ENCODE measurements at regions not wholly inside any gene's neighbourhood (a gene's known extent, or its start where the extent isn't known, plus 50 kb on each side); places are given as distances from the start of the nearest gene placed in this dataset.
"Not testable (repeated sequence)": the region's sequence is repeated elsewhere in the genome, so short reads cannot be mapped to it uniquely, and the experiment has no call there.

DNA sequence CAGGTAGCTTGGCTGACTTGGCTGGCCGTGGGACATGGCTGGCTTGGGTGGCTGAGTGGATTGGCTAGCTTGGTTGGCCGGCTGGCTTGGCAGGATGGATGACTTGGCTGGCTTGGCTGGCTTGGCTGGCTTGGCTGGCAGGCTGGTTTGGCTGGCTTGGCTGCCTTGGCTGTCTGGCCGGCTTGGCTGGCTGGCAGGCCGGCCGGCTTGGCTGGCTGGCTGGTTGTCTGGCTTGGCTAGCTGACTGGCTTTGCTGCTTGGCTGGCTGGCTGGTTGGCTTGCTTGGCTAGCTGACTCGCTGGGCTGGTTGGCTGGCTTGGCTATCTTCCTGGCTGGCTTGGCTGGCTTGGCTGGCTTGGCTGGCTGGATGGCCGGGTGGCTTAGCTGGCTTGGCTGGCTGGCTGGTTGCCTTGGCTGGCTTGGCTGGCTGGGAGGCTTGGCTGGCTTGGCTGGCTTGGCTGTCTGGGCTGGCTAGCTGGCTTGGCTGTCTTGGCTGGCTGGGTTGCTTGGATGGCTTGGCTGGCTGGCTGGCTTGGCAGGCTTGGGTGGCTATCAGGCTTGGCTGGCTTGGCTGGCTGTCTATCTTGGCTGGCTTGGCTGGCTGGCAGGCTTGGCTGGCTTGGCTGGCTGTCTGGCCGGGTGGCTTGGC is 129.7 kb upstream of the FAM72C start (continued):
- 0 out of 2 replicates have a peak, but pooled peaks have one; percentile 17 for TF ChIP-seq ZNF621 (tag by site-specific recombination; IDR thresholded peaks at IDR 0.05)

DNA sequence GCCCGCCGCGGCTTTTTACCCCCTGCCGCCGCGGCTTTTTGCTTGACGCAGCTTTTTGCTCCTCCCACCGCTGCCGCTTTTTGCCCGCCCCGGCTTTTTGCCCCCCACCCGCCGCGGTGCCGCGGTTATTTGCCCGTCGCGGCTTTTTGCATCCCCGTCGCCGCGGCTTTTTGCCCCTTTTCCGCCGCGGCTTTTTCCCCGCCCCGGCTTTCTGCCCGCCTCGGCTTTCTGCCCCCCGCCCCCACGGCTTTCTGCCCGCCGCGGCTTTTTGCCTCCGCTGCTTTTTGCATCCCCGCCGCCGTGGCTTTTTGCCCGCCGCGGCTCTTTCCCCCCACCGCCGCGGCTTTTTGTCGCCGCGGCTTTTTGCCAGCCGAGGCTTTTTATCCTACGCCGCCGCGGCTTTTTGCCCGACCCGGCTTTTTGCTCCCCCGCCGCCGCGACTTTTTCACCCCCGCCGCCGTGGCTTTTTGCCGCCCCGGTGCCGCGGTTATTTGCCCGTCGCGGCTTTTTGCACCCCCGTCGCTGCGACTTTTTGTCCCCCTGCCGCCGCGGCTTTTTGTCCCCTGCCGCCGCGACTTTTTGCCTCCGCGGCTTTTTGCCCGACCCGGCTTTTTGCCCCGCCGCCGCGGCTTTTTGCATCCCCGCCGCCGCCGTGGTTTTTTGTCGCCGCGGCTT is 105.5 kb upstream of the FAM72C start:
- peak overlapping the region; percentile 30 for H3K4me3 ChIP-seq (ENCODE audit: low read depth, low read length)
- H3K27ac ChIP-seq (ENCODE audit: extremely low read depth, low read depth, low read length); CTCF ChIA-PET: not testable (repeated sequence)

DNA sequence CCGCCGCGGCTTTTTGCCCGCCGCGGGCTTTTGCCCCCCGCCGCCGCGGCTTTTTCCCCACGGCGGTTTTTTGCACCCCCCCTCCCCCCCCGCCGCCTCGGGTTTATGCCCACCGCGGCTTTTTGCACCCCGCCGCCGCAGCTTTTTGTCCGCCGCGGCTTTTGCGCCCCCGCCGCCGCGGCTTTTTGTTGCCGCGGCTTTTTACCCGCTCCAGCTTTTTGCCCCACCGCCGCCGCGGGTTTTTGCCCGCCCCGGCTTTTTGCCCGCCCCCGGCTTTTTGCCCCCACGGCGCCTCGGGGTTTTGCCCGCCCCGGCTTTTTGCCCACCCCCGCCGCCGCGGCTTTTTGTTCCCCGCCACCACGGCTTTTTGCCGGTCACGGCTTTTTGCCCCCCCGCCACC is 104.9 kb upstream of the FAM72C start:
- H3K4me3 ChIP-seq (ENCODE audit: low read depth, low read length) = peak overlapping the region; percentile 9; the same call in 1 of the 2 replicates
- H3K36me3 ChIP-seq (ENCODE audit: control insufficient read depth in 2 of 2, insufficient read depth in 1 of 2, low read length in 2 of 2); H3K9me3 ChIP-seq (ENCODE audit: control insufficient read depth, insufficient read depth, low read depth, low read length); H3K4me1 ChIP-seq (ENCODE audit: control insufficient read depth, insufficient read depth, low read length); H3K27ac ChIP-seq (ENCODE audit: extremely low read depth, low read depth, low read length); CTCF ChIA-PET; POLR2A ChIA-PET: not testable (repeated sequence)

More for the DNA sequence above, 105.5 kb upstream of the FAM72C start:
- H3K4me1 ChIP-seq (ENCODE audit: control insufficient read depth, insufficient read depth, low read length); H3K36me3 ChIP-seq (ENCODE audit: control insufficient read depth in 2 of 2, insufficient read depth in 1 of 2, low read length in 2 of 2); POLR2A ChIA-PET; H3K9me3 ChIP-seq (ENCODE audit: control insufficient read depth, insufficient read depth, low read depth, low read length): not testable (repeated sequence)

DNA sequence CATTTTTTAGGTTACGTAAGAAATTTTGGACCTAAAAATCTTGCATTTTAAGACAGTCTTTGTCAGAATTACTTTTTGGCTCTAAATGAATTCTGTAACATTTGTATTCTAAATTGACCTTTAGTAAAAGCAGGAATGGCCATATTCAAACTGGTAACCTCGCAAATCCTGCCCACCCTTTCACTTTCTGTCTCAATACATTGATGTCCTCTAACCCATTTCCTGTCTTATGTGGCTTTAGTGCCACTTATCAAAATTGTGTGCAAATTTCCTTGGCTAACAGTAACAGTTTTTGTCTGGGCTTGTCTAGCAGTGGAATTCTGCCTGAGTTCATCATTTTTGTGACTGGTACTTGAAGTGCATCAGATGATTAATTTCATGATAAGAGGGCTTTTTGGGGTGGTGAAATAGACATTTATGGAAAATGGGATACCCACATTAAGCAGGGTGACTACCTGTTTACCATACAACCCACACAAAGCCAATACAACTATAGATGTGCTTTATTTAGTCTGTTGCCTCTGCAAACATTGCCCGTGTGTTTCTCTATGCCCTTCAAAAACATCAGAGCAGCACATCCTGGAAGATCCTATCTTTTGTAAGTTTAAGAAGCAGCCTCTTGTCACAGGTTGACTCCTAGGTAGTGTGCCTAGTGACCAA is 98.7 kb upstream of the FAM72C start:
- H3K4me1 ChIP-seq (ENCODE audit: control insufficient read depth, insufficient read depth, low read length); H3K27ac ChIP-seq (ENCODE audit: extremely low read depth, low read depth, low read length); H3K36me3 ChIP-seq (ENCODE audit: control insufficient read depth in 2 of 2, insufficient read depth in 1 of 2, low read length in 2 of 2); H3K9me3 ChIP-seq (ENCODE audit: control insufficient read depth, insufficient read depth, low read depth, low read length); H3K4me3 ChIP-seq (ENCODE audit: low read depth, low read length); POLR2A ChIA-PET; CTCF ChIA-PET: not testable (repeated sequence)

DNA sequence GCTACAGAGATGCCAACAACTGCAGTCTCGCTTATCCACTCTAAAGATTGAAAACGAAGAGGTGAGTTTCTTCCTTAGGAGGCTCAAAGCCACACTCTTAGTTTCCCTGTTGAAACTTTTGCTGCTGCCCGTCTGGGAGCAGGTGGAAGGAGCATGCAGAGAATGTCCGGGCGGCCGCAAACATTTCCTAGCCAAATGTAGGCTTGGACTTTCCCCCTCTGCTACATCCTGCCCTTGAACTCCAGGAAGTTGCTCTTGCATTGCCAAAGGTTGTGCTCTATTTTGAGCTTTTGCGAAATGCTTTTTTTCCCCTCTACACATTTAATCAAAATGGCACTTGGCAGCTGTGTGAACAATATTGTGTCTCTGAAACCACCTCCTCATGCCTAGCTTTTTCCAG is 95.3 kb upstream of the FAM72C start:
- POLR2A ChIA-PET; H3K36me3 ChIP-seq (ENCODE audit: control insufficient read depth in 2 of 2, insufficient read depth in 1 of 2, low read length in 2 of 2); CTCF ChIA-PET; H3K4me3 ChIP-seq (ENCODE audit: low read depth, low read length); H3K4me1 ChIP-seq (ENCODE audit: control insufficient read depth, insufficient read depth, low read length); H3K27ac ChIP-seq (ENCODE audit: extremely low read depth, low read depth, low read length); H3K9me3 ChIP-seq (ENCODE audit: control insufficient read depth, insufficient read depth, low read depth, low read length): not testable (repeated sequence)

DNA sequence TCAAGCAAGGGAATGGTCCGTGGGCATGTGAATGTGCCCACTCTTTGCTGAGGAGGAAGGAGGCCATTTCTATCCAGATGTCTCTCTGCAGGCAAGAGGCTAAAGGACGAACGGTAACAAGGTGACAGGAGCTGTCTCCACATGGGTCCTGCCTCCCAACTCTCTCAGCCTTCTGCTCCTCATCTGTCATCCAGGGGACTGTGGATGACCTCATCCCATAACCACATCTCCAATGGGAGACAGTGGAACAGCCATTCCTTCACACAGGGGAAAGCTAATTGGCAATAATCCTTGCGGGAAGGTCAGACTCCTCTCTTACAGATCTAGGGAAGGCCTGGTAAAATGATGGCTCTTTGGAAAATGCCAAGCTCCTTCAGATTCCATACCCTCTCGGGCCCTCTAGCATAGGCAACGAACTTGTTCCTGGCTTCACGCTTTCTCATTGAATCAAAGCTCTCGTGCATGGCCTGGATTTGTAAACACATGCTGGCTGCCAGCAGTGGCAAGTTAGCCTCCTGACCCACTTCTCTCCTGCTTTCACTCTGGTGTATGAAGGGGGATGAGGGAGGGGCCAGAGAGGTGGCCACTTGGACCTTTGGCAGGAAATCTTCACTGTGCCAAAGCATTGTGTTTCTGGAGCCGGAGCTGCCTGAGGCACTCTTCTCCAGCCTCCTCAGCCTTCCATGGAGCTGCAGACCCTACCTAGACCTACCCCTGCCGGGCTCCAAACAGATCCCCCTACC is 94.5 kb upstream of the FAM72C start:
- H3K4me3 ChIP-seq (ENCODE audit: low read depth, low read length); H3K36me3 ChIP-seq (ENCODE audit: control insufficient read depth in 2 of 2, insufficient read depth in 1 of 2, low read length in 2 of 2); H3K27ac ChIP-seq (ENCODE audit: extremely low read depth, low read depth, low read length); CTCF ChIA-PET; H3K9me3 ChIP-seq (ENCODE audit: control insufficient read depth, insufficient read depth, low read depth, low read length); POLR2A ChIA-PET; H3K4me1 ChIP-seq (ENCODE audit: control insufficient read depth, insufficient read depth, low read length): not testable (repeated sequence)

DNA sequence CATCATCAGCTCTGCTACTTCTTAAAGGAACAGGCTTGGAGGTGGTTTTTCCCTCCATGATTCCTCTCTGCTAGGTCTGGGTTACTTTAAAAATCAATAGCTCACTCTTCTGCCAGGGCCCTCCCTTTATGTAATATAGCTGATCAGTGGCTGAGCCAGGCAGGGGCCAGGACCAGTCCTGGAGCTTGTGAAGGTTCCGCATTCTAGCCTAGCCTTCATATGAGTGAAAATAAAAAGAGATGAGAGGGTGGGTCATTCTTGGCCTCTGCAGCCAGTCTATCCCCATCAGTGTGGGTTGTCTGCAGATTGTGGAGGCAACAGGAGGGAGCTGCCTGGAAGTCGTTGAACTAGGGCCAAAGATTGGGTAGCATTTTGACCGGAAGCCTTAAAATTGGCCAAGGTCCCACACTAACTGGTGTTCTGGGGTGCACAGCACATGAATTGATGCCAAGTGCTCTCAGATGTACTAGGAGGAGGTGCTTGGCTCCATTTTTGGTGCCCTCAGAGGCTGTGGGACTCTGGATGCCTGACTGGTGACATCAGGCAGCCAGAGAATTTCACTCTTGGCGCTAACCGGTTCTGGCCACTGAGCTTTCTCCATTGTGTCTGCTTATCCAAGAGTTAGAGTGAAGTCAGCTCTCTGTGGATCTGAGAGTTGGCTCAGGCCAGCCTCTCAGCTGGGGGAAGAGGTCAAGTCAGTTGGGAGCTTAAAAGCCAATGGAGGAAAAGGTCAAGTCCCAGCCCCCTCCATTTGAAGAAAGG is 93.7 kb upstream of the FAM72C start:
- H3K9me3 ChIP-seq (ENCODE audit: control insufficient read depth, insufficient read depth, low read depth, low read length); POLR2A ChIA-PET; H3K27ac ChIP-seq (ENCODE audit: extremely low read depth, low read depth, low read length); H3K36me3 ChIP-seq (ENCODE audit: control insufficient read depth in 2 of 2, insufficient read depth in 1 of 2, low read length in 2 of 2); H3K4me1 ChIP-seq (ENCODE audit: control insufficient read depth, insufficient read depth, low read length); CTCF ChIA-PET; H3K4me3 ChIP-seq (ENCODE audit: low read depth, low read length): not testable (repeated sequence)

DNA sequence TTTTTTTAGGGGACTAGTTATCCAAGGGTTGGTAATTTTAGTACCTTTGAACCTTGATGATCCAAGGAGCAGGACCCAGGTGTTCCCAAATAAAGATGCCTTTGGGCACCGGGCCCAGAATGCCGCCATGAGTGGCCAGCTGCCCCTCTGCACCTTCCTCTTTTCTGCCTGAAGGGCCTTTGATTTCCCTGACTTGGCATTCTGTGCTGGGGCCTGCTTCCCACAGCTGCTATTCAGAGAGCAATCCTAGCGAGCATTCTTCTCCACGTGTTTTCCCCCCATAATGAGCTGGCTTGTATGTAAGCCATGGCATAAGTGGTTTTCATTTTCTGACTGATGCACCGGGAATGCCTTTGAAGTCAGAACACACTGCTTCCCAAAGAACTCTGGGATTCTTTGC is 77.6 kb upstream of the FAM72C start:
- H3K9me3 ChIP-seq (ENCODE audit: control insufficient read depth, insufficient read depth, low read depth, low read length); H3K36me3 ChIP-seq (ENCODE audit: control insufficient read depth in 2 of 2, insufficient read depth in 1 of 2, low read length in 2 of 2); H3K27ac ChIP-seq (ENCODE audit: extremely low read depth, low read depth, low read length); POLR2A ChIA-PET; CTCF ChIA-PET; H3K4me1 ChIP-seq (ENCODE audit: control insufficient read depth, insufficient read depth, low read length); H3K4me3 ChIP-seq (ENCODE audit: low read depth, low read length): not testable (repeated sequence)

DNA sequence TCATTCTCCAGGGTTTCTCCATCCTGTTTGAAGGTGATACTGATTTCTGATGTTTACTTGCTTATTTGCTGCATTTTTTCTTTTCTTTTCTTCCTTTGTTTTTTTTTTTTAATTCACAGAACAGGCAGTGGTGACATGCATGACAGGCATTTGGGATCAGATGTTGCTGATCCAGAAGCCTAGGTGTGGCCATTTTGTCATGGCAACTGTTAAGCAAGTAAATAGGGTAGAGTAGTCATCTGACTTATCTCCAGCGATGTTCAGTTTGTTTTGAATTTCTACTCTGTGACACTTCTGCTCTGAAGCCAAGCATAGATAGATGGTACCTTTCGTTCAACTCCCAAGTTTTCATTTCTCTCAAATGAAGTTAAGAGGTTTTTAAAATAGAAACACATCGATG is 74.9 kb upstream of the FAM72C start:
- CTCF ChIA-PET; H3K4me1 ChIP-seq (ENCODE audit: control insufficient read depth, insufficient read depth, low read length); H3K9me3 ChIP-seq (ENCODE audit: control insufficient read depth, insufficient read depth, low read depth, low read length); H3K4me3 ChIP-seq (ENCODE audit: low read depth, low read length); POLR2A ChIA-PET; H3K36me3 ChIP-seq (ENCODE audit: control insufficient read depth in 2 of 2, insufficient read depth in 1 of 2, low read length in 2 of 2); H3K27ac ChIP-seq (ENCODE audit: extremely low read depth, low read depth, low read length): not testable (repeated sequence)

DNA sequence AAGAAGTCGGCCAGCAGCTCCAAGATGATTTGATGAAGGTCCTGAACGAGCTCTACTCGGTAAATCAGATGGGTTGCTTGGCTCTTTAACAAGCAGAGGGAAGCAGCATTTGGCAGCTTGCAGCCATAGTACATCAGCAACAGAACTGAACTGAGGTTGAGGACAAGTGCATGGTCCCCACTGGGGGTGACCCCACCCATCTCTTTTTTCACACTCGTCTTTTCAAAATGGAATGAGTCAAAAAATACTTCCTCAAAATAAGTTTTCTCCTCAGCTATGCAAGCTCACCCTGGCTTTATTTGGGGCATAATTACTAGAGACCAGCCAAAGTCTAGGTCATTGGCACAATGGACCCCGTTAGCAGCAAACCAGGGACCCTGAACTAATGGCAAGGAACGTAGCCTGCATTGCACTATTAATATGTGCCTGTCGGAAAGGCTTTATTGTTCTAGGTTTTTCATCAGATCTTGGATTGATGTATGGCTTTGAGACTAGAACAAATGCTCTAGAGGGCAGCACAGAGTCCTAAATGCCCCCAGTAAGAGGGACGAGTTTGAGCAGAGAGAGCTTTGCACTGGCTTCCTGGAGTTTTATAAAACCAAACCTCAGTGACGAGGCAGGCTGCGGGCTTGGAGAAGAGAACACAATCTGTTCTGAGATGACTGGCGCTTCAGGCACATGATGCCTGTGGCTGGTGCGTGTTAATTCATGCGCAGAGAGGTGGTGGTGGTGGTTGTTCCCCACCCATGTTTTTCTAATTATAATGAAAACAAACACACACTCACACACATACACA is 74.2 kb upstream of the FAM72C start:
- H3K4me1 ChIP-seq (ENCODE audit: control insufficient read depth, insufficient read depth, low read length); H3K36me3 ChIP-seq (ENCODE audit: control insufficient read depth in 2 of 2, insufficient read depth in 1 of 2, low read length in 2 of 2); H3K9me3 ChIP-seq (ENCODE audit: control insufficient read depth, insufficient read depth, low read depth, low read length); POLR2A ChIA-PET; CTCF ChIA-PET; H3K27ac ChIP-seq (ENCODE audit: extremely low read depth, low read depth, low read length); H3K4me3 ChIP-seq (ENCODE audit: low read depth, low read length): not testable (repeated sequence)

Measured in HEK293 (cell line).